Activated naive CD4-positive, alpha-beta T cell treated with anti-CD3 and anti-CD28 coated beads, Interleukin-2, amount 50 U/mL, for 72 hours (primary cell): ENCODE measurements at regions not wholly inside any gene's neighbourhood (a gene's known extent, or its start where the extent isn't known, plus 50 kb on each side); places are given as distances from the start of the nearest gene placed in this dataset.
"Not testable (repeated sequence)": the region's sequence is repeated elsewhere in the genome, so short reads cannot be mapped to it uniquely, and the experiment has no call there.

Source experiments
- ATAC-seq, 2 donors: fragments of 150-1000 bp; cut with Tn5 transposase; 2 replicates each; pipeline ENCODE4 v1.10.0; 2021; ENCODE audit warnings: mild to moderate bottlenecking in 2 of 2, moderate library complexity in 2 of 2
- DNase-seq, 2 donors: peaks; one replicate each; pipeline ENCODE4 v3.0.0; 2021 to 2022; ENCODE audit warnings: low spot score in 2 of 2
- H3K27ac Mint-ChIP-seq, 2 donors: one replicate each; pipeline ENCODE4 v1.8.0; 2022; ENCODE audit warnings: mild to moderate bottlenecking in 2 of 2, mixed read lengths in 2 of 2
- H3K36me3 Mint-ChIP-seq, 2 donors: one replicate each; pipeline ENCODE4 v1.8.0; 2022; ENCODE audit warnings: mixed read lengths in 2 of 2
- H3K9me3 Mint-ChIP-seq, 2 donors: one replicate each; pipeline ENCODE4 v1.8.0; 2022; ENCODE audit warnings: mixed read lengths in 2 of 2

DNA sequence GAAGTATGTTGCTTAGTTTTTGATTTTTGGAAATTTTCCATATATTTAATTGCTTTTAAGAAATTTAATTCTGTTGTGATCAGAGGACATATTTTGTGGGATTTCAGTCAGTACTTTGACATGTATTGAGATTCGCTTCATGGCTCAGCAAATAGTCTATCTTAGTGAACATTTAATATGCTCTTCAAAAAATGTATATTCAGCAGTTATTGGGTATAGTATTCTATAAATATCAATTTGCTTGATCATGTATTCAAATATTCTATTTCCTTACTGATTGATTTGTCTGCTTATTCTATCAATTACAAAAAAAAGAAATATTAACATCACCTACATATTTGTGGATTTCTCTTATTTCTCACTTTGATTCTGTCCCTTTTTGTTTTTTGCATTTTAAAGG, 79.5 kb upstream of the HAND1 start:
- DNase-seq (no peak), ATAC-seq (no peak)
- Mint-ChIP-seq H3K9me3 (peaks cover 0 to 11% of the 10 kb centered on the region in 2 donors), H3K36me3 (peaks cover 5 to 8% of the 10 kb centered on the region in 2 donors), H3K27ac (no peak overlapping the region)

DNA sequence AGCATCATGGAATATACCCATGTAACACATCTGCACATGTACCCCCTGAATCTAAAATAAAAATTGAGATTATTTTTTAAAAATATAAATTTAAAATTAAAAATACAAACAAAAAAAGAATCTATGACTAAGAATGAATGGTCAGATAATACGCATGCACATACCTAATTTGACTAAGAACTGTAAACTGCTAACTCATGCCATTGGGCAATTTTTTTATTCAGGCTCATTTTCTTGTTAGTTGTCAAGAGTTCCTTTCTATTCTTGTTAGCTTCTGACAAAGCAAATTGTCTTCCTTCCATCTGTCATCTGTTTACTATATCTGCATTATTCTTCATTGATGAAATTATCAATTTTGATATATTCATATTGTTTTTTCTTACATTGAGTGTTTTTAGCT, 69.5 kb upstream of the HAND1 start:
- no peak for ATAC-seq
- DNase-seq: no peak
- Mint-ChIP-seq H3K27ac (no peak overlapping the region), H3K36me3 (no peaks in the 10 kb centered on the region), H3K9me3 (no peaks in the 10 kb centered on the region)

DNA sequence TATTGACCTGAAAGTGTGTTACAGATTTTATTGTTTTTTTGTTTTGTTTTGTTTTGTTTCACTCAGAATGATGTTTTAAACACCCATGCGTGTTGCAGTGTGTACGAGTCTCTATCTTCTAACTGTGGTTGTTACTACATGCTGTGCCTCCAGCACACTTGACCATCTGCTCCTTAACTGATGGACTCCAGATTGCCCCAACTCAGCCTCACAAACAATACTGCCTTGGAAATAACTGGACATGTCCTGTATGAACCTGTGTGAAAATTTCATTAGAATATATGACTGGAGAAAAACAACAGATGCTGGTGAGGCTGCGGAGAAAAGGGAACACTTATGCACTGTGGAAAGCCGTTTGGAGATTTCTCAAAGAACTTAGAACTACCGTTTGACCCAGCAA, 68.7 kb upstream of the HAND1 start:
- Mint-ChIP-seq H3K9me3 (no peaks in the 10 kb centered on the region), H3K27ac (no peak overlapping the region), H3K36me3 (no peaks in the 10 kb centered on the region)
- ATAC-seq: no peak
- DNase-seq: no peak

DNA sequence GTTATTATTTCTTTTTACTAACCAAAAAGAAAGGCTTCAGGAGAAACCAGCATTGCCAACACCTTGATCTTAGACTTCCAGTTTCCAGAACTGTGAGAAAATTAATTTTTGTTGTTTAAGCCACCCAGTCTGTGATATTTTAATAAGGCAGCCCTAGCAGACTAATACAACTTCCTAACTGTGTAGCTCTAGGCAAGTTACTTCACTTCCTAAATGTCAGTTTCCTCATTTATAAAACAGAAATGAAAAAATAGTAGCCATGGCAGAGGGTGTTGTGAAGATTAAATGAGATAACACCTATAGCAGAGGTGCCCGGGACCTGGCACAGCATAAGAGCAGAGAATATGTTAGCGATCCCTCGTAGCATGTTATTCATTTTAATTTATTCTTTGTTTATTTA, 66.6 kb upstream of the HAND1 start:
- ATAC-seq (no peak), DNase-seq (no peak)
- Mint-ChIP-seq H3K36me3 (no peaks in the 10 kb centered on the region), H3K27ac (no peak overlapping the region), H3K9me3 (no peaks in the 10 kb centered on the region)

DNA sequence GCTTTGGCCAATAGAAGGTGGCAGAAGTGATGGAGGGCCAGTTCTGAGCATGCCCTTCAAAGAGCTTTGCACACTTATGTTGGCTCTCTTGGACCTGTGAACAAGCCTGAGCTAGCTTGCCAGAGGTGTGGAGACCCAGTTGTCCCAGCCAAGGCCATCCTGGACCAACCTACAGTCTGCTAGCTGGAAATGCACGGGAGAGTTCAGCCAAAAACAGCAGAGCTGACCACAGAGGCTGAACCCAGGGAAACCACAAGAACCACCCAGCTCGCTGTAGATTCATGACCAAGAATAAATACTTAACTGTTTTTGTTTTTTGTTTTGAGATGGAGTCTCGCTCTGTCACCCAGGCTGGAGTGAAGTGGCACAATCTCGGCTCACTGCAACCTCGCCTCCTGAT, 65.4 kb upstream of the HAND1 start:
- no peak for ATAC-seq
- Mint-ChIP-seq H3K27ac (no peak overlapping the region), H3K36me3 (no peaks in the 10 kb centered on the region), H3K9me3 (no peaks in the 10 kb centered on the region)
- no peak for DNase-seq

DNA sequence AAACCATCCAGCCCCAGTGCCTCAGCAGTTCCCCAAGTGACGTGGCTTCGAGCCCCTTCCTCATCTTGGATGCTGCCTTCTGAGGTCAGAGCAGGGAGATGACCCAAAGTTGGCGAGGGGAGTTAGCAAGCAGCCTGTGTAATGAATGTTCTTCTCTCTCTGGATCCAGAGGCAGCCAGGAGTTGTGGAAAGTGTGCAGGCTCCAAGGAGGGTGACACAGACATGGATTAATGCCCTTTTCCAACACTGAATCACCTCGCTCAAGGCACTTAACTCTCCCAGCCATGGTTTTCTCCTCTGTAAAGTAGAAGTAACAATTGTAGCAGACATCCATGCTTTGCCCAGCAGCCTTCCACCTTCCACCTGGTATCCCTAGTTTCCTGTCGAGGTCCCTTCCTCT, 64.6 kb upstream of the HAND1 start:
- ATAC-seq (no peak), DNase-seq (no peak)
- H3K36me3 Mint-ChIP-seq: no peaks in the 10 kb centered on the region
- no peak overlapping the region for H3K27ac Mint-ChIP-seq
- H3K9me3 Mint-ChIP-seq: no peaks in the 10 kb centered on the region

DNA sequence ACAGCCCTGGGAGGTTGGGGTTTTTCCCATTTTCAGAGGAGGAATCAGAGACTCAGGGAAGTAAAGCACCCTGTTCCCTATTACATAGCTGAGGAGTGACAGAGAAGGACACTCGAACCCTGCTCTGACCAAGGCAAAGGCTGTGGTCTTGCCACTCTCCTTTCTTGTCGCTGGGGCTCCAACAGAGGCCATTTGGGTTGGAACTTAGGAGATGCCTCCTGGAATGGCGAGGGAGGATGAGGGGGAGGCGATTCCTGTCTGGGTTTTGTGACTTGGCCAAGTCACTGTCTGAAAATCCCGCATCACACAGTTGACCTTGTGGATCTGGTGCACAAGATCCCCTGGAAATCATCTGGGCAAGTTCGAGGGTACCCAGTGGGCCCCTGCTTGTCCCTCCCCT, 64.0 kb upstream of the HAND1 start:
- Mint-ChIP-seq H3K9me3 (no peaks in the 10 kb centered on the region), H3K27ac (no peak overlapping the region), H3K36me3 (no peaks in the 10 kb centered on the region)
- no peak for ATAC-seq
- DNase-seq: no peak

DNA sequence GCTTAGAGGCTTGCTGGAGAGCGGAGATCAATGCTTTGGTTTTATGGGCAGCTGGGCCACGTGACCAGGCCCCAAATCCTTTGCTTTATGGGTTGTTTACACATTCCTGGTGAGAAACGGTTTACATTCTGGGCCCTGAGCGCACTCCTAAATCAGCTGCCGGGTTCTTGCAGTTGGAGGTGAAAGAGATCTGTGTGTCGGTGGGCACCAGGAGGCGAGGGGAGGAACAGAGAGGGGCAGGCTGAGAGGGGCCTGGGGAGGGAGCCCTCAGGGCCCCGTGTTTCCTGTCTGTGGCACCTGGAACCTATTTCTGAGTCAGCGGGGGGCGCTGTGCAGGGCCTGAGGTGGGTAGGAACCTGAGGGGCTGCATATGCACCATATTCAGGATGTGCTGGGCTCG, 63.5 kb upstream of the HAND1 start:
- no peak for ATAC-seq
- no peak for DNase-seq
- Mint-ChIP-seq H3K9me3 (no peaks in the 10 kb centered on the region), H3K27ac (no peak overlapping the region), H3K36me3 (no peaks in the 10 kb centered on the region)

DNA sequence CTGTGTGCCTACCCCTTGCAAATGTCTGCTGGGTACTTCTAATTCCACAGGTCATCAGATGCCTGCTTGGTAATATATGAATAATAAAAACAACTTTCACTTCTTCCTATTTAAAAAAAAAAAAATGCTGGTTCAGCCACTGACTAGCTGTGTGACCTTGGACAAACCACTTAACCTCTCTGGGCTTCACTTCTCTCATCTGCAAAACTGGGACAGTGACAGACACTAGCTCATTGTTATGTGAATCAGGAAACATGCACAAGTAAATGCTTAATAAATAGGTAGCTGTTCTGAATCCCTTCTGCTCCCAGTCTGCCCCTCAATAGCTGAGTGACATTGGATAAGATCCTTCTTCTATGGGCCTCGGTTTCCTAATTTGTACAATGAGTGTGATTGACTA, 62.6 kb upstream of the HAND1 start:
- Mint-ChIP-seq H3K27ac (no peak overlapping the region), H3K9me3 (no peaks in the 10 kb centered on the region), H3K36me3 (no peaks in the 10 kb centered on the region)
- no peak for ATAC-seq
- no peak for DNase-seq

DNA sequence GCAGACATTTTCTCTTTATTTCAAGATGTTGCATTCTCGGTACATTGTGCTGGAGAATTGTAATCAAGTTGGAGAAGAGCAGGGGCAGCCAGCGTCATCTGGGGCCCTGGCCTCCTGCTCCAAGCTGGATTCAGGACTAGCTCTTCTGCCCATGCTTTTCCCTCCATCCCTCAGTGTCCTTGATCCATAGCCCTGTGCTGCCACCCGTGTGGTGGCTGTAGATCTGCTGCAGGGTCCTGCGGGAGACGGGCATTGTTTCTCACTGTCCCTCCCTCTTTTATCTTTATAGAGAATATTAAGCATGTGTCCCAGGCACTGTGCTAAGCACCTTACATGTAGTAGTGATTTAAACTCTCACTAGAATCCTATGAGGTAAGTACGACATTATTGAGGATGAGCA, 60.5 kb upstream of the HAND1 start:
- Mint-ChIP-seq H3K9me3 (no peaks in the 10 kb centered on the region), H3K36me3 (no peaks in the 10 kb centered on the region), H3K27ac (no peak overlapping the region)
- ATAC-seq (no peak), DNase-seq (no peak)

DNA sequence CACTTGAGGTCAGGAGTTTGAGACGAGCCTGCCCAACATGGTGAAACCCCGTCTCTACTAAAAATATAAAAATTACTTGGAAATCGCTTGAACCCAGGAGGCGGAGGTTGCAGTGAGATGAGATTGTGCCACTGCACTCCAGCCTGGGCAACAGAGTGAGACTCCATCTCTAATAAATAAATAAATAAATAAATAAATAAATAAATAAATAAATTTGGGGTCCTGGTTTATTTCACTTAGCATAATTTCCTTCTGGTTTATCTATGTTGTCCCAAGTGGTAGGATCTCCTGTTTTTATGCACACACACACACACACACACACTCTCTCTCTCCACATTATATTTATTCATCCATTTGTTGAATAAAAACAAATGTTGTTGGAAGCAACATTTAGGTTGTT, 58.4 kb upstream of the HAND1 start:
- H3K36me3 Mint-ChIP-seq, ATAC-seq, DNase-seq, H3K27ac Mint-ChIP-seq, H3K9me3 Mint-ChIP-seq: not testable (repeated sequence)

DNA sequence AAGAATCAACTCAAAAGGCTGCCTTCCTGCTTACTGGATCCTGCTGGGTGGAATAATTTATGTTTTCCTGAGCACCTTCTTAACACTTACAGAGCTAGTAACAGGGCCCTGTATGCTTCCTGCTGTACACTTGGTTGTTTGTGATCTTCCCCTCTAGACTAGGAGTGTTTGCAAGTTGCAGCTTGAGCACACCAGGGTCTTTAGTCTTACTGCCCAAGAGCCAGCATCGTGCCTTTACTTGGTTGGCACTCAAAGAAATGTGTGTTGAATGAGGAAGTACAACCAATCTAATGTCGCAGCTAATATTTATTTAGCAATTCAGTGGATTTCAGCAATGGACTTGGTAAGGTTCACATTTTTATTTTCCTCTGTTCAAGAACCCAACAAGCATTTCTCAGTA, 57.5 kb upstream of the HAND1 start:
- Mint-ChIP-seq H3K36me3 (no peaks in the 10 kb centered on the region), H3K9me3 (peaks cover 0 to 5% of the 10 kb centered on the region in 2 donors), H3K27ac (no peak overlapping the region)
- DNase-seq: no peak
- no peak for ATAC-seq

DNA sequence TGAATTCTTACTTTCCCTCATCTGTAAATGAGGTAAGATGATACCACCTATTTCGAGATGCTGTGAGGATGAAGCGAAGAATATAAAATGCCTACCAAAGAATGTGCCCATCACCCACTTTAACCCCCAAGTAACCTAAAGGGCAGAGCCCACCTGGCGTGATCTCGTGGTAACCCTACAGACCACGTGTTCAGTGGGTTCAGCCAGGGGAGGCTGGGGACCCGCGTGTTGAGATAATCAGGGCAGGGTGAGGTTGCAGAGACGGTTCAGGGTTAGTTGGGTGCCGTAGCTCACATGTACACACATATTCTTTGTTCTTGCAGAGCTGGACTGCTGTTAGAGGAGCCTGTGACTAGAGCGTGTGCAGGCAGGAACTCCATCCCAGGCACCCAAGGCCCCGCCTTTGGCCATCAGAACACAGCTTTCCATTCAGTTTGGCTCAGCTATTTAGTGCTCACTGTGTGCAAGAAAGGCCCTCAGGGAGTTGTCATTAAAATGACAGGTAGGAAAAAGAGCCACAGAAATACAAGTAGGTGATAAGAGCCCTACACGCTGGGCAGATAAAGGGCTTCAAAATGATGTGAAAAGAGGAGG, 56.5 kb upstream of the HAND1 start:
- Mint-ChIP-seq H3K36me3 (no peaks in the 10 kb centered on the region), H3K9me3 (peaks cover 0 to 5% of the 10 kb centered on the region in 2 donors), H3K27ac (no peak overlapping the region)
- ATAC-seq: no peak
- no peak for DNase-seq

DNA sequence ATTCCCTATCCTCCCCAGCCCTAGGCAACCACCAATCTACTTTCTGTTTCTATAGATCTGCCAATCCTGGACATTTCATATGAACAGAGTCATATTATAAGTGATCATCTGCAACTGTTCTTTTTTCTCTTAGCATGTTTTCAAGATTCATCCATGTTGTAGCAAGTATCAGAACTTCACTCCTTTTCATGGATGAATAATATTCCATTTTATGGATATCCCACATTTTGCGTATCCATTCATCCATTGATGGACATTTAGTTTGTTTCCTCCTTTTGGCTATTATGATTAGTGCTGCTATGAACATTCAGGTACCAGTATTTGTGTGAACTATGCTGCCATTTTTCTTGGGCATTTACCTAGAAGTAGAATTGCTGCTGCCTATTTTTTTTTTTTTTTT, 51.3 kb upstream of the HAND1 start:
- ATAC-seq (no peak), DNase-seq (no peak)
- Mint-ChIP-seq H3K36me3 (no peaks in the 10 kb centered on the region), H3K27ac (no peak overlapping the region), H3K9me3 (peaks cover 0 to 5% of the 10 kb centered on the region in 2 donors)

DNA sequence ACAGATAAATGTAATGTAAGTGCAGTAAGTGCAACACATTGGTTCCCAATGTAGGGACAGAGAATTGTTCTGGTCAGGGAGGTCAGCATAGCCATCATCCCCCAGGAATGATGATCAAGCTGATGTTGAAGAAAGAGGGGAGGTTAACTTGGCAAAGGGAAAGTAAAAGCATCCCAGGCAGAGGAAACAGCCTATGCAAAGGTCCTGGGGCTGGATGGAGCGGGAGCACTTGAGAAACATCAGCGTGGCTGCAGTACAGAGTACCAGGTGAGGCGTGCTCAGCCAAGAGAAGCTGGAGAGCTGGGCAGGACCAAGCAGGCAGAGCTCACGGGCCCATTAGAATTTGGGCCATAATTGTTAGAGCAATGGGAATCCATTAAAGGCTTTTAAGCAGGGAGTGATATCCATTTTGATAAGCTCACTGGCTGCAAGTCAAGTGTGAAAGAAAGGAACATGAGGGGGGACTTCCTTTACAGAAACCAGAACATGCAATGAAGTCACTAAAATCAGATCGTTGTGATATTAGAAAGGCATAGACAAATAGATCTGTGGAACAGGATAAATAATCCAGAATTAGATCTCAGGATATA, 50.1 kb upstream of the HAND1 start:
- no peak for DNase-seq
- Mint-ChIP-seq H3K36me3 (no peaks in the 10 kb centered on the region), H3K9me3 (peaks cover 0 to 3% of the 10 kb centered on the region in 2 donors), H3K27ac (no peak overlapping the region)
- ATAC-seq: no peak
